Omental fat pad (tissue), 3 donors: ENCODE measurements at regions not wholly inside any gene's neighbourhood (a gene's known extent, or its start where the extent isn't known, plus 50 kb on each side); places are given as distances from the start of the nearest gene placed in this dataset.
A peak's percentile ranks its signal among the peaks of the same experiment; 100 is the strongest.

Experiments
- ATAC-seq: fragments of 150-250 bp; one replicate; pipeline ENCODE4 v1.9.1; 2016; ENCODE audit warnings: mild to moderate bottlenecking, moderate library complexity; ENCODE audit not compliant: low FRiP score
- DNase-seq: peaks from one replicate; pipeline ENCODE4 v3.0.0-alpha.2; 2019; ENCODE audit warnings: low spot score
- CTCF ChIP-seq, 3 donors: fragments of 450-650 bp; IDR thresholded peaks; one replicate each; pipeline ENCODE4 v1.5.1; 2016 to 2017; ENCODE audit warnings: antibody characterized with exemption in 3 of 3, mild to moderate bottlenecking in 3 of 3, moderate library complexity in 2 of 3

GRCh38 chr3:106719583-106719982 lies 657.7 kb upstream of the CCDC54 start:
- ATAC-seq (no peak), DNase-seq (no peak)
- TF ChIP-seq CTCF (IDR thresholded peaks at IDR 0.05) = no peak

DNA sequence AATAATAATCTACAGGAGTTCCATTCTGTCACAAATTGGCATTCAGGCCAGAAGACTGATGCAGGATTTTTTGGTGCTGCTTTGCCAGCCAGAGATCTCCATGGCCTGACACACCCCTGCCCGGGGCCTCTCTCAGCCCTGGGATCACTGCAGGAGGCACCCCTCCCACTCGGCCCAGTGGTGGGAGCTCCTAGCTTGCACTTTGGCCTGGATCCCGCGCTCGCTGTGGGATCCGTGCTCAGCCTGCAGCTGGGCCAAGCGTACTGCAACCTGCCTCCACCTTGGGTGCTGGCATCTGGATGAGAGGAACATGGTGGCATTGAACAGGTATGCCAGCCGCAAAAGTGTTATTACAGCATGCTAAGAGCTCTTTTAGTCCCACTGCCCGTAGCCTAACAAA lies 656.7 kb upstream of the CCDC54 start:
- TF ChIP-seq CTCF (IDR thresholded peaks at IDR 0.05) = no peak
- ATAC-seq (no peak), DNase-seq (no peak)

DNA sequence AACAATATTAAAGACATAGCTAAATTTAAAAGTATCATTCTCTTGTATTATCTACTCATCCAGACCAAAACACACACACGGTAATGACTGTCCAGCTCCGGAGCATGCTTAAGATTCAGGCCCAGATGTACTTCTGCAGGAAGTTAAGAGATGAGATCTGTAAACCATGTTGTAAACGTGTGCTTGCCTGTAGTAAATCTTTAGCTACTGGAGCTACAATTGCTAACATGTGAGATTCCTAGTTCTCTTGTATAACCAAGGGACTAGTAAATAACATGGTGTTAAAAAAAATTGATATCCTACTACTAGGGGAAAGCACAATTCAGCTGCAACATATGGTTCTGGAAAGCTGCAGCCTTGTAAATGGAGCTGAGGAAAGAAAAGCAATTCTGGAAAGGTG lies 651.7 kb upstream of the CCDC54 start:
- TF ChIP-seq CTCF (IDR thresholded peaks at IDR 0.05) = no peak
- no peak for DNase-seq
- ATAC-seq = no peak

DNA sequence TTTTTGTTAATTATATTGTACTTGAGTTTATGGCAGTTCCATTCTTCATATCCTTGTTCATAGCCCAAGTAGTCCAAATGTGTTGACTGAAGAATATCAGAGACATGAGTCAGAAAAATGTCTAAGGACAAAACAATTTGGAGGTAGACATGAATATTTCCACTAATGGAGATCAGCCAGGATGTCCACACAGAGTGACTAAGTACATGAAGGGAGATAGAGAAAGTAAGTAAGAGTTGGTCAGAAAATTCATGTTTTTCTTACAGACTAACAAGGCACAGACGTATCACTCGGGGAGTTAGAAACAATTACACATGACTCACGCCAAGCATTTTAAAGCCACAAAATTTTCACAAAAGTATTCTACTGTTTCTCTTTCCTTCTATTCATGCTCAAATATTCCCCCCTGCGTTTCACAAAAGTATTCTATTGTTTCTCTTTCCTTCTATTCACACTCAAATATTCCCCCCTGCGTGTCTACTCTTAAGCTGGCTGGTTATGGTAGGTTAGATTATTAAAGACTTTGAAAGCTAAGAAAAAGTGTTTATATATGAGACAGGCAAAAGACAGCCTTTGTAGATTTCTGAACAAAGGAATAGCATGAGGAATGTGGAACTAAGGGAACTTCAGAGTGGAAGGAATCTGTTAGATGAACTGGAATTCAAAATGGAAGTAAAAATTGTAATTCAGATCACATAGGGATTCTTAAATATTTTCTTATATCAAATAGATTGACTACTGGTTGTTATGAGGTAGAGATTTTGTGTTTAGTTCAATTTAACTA lies 648.7 kb upstream of the CCDC54 start:
- ATAC-seq (peak; percentile 91), DNase-seq (no peak)
- TF ChIP-seq CTCF (IDR thresholded peaks at IDR 0.05) = no peak

DNA sequence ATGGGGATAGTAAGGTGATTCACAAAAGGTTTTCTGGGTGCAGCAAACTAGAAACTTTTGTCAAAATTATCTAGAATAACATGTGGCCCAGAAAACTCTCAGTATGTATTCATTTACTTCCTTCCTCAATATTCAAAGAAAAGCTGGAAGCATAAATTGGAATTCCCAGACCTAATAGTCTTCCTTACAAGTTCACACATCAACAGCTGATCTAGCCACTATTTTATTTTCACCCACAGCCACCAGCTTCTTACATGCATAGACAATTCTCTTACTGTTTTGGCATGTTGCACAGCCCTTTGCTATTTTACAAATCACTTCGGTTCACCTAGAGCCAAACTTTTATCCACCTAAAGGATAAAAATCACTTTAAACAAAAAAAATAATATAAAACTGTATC lies 647.8 kb upstream of the CCDC54 start:
- no peak for TF ChIP-seq CTCF (IDR thresholded peaks at IDR 0.05)
- ATAC-seq (no peak), DNase-seq (no peak)

GRCh38 chr3:106731230-106731629 lies 646.0 kb upstream of the CCDC54 start:
- ATAC-seq (no peak), DNase-seq (no peak)
- TF ChIP-seq CTCF (IDR thresholded peaks at IDR 0.05) = no peak

GRCh38 chr3:106734712-106735111 lies 642.5 kb upstream of the CCDC54 start:
- no peak for TF ChIP-seq CTCF (IDR thresholded peaks at IDR 0.05)
- DNase-seq (no peak), ATAC-seq (no peak)
